K562 (cell line): ENCODE measurements at regions not wholly inside any gene's neighbourhood (a gene's known extent, or its start where the extent isn't known, plus 50 kb on each side); places are given as distances from the start of the nearest gene placed in this dataset.

ENCODE experiments used
- ATAC-seq: fragments of 200-7000 bp; cut with Tn5 transposase; 3 replicates; pipeline ENCODE4 v1.9.1; 2020; ENCODE audit warnings: moderate library complexity
- BruUV-seq: library from RNA; stranded (reverse); fragments of 400-500 nt; replicated peaks from 2 replicates; lab custom pipeline; 2021; lab: Mats Ljungman, UMichigan
- CTCF ChIA-PET: fragments of 300-600 bp; formaldehyde crosslinking; extraction: SDS; loops from one replicate; lab custom pipeline; 2021; ENCODE audit warnings: low intra/inter-chr PET ratio; lab: Yijun Ruan, JAX
- POLR2A ChIA-PET: fragments of 300-600, 350-650 bp; sonication (Branson Sonifier 250); formaldehyde crosslinking; extraction: SDS; loops from one replicate; lab custom pipeline; 2021; ENCODE audit warnings: antibody characterized with exemption, inconsistent platforms; lab: Yijun Ruan, JAX
- DNase-seq, 4 experiments: peaks; one replicate each; pipeline versions ENCODE4 v3.0.0 to v3.0.0-alpha.2; 2011 to 2018; ENCODE audit warnings: low spot score in 3 of 4, mixed read lengths in 3 of 4; ENCODE audit errors: extremely low read depth in 1 of 4
- FAIRE-seq: peaks from 2 replicates; lab custom pipeline; 2011; peaks lifted over from hg19 to GRCh38; lab: Jason Lieb, UNC
- H2AFZ ChIP-seq: 2 replicates; pipeline ENCODE4 v1.6.0; 2011; ENCODE audit warnings: low read depth, low read length, control low read depth, inconsistent platforms
- H3K27ac ChIP-seq: fragments of 200-600 bp; 3 replicates; pipeline ENCODE4 v1.8.0; 2011; ENCODE audit warnings: low read depth, mild to moderate bottlenecking, control low read depth, inconsistent platforms, low read length, moderate library complexity, mixed read lengths; ENCODE audit errors: extremely low read depth
- H3K27me3 ChIP-seq, 2 experiments: fragments of 300-600 bp in 1 of 2; 2 replicates in 1 of 2; 3 replicates in 1 of 2; pipeline versions ENCODE4 v1.6.0 to v1.8.0; 2011; ENCODE audit warnings: inconsistent platforms in 2 of 2, low read length in 2 of 2, mild to moderate bottlenecking in 1 of 2, mixed read lengths in 1 of 2, moderate library complexity in 1 of 2; ENCODE audit not compliant: control insufficient read depth in 2 of 2, insufficient read depth in 2 of 2
- H3K36me3 ChIP-seq: fragments of 300-600 bp; 3 replicates; pipeline ENCODE4 v1.8.0; 2011; ENCODE audit warnings: mild to moderate bottlenecking, low read length, inconsistent platforms; ENCODE audit not compliant: control insufficient read depth, insufficient read depth
- H3K4me1 ChIP-seq, 2 experiments: fragments of 200-600 bp in 1 of 2; replicated peaks in 1 of 2; 2 replicates in 1 of 2; 3 replicates in 1 of 2; pipeline versions ENCODE4 v1.5.1 to v1.8.0; 2011; ENCODE audit warnings: inconsistent platforms in 2 of 2, low read length in 2 of 2, mild to moderate bottlenecking in 1 of 2, mixed read lengths in 1 of 2, moderate library complexity in 1 of 2; ENCODE audit not compliant: control insufficient read depth in 2 of 2, insufficient read depth in 2 of 2
- H3K4me2 ChIP-seq: 2 replicates; pipeline ENCODE4 v1.6.1; 2011; ENCODE audit warnings: low read length, control low read depth, inconsistent platforms, mixed read lengths; ENCODE audit not compliant: insufficient read depth
- H3K4me3 ChIP-seq: fragments of 200-600 bp; sonication (generic), shearing (Covaris generic); 2 replicates; pipeline ENCODE4 v1.5.1; 2016; ENCODE audit warnings: control low read depth, inconsistent platforms
- H3K79me2 ChIP-seq: fragments of 200-600 bp; 3 replicates; pipeline ENCODE4 v1.8.0; 2011; ENCODE audit warnings: low read length, inconsistent platforms; ENCODE audit not compliant: control insufficient read depth, insufficient read depth
- H3K9ac ChIP-seq, 2 experiments: 2 replicates each; pipeline versions ENCODE4 v1.6.0 to v1.6.1; 2011; ENCODE audit warnings: low read depth in 2 of 2, low read length in 2 of 2, control low read depth in 1 of 2, inconsistent platforms in 1 of 2, mild to moderate bottlenecking in 1 of 2, mixed read lengths in 1 of 2; ENCODE audit not compliant: insufficient read depth in 1 of 2
- H3K9me1 ChIP-seq: one replicate; pipeline ENCODE4 v1.6.0; 2011; ENCODE audit warnings: inconsistent platforms, mild to moderate bottlenecking, low read length, moderate library complexity; ENCODE audit not compliant: control insufficient read depth, insufficient read depth
- H3K9me3 ChIP-seq: replicated peaks from 2 replicates; pipeline ENCODE4 v1.5.1; 2011; ENCODE audit warnings: low read depth, low read length, inconsistent platforms; ENCODE audit not compliant: control insufficient read depth, insufficient read depth
- H4K20me1 ChIP-seq: replicated peaks from 2 replicates; pipeline ENCODE4 v1.6.1; 2011; ENCODE audit warnings: low read length, inconsistent platforms, mixed read lengths; ENCODE audit not compliant: control insufficient read depth, insufficient read depth
- CTCF ChIP-seq, 3 experiments: IDR thresholded peaks in 2 of 3; conservative IDR thresholded peaks in 1 of 3; 2 replicates each; pipeline ENCODE4 v1.5.1; 2011 to 2012; ENCODE audit warnings: low read length in 3 of 3, mild to moderate bottlenecking in 3 of 3, control low read depth in 2 of 3, improper control_type of control experiment in 1 of 3, inconsistent platforms in 1 of 3, low read depth in 1 of 3, mixed read lengths in 1 of 3, moderate library complexity in 1 of 3; ENCODE audit not compliant: insufficient read depth in 2 of 3
- SMARCA5 ChIP-seq: fragments of 450-650 bp; IDR thresholded peaks from 2 replicates; pipeline ENCODE4 v1.6.1; 2016
- TCF3 ChIP-seq: sonication (generic); formaldehyde crosslinking; IDR thresholded peaks from 2 replicates; pipeline ENCODE4 v1.4.0; 2020; ENCODE audit warnings: mild to moderate bottlenecking, missing genetic modification reagents
- WGBS: fragments of 100-300 bp; shearing (Covaris generic); methylation state at CpG from one replicate; pipeline ENCODE4 v1.1.6; 2016; ENCODE audit warnings: low coverage, mixed read lengths; ENCODE audit not compliant: insufficient coverage; ENCODE audit errors: missing lambda C conversion rate; 5-methylcytosine and 5-hydroxymethylcytosine counted together
- in situ Hi-C: fragments of 300-500 bp; cut with MboI; formaldehyde crosslinking; loops from 4 replicates; pipeline ENCODE4 v1.15.0; 2018; ENCODE audit warnings: inconsistent platforms, mixed read lengths
- intact Hi-C: fragments of 100-400 bp; cut with micrococcal nuclease; formaldehyde crosslinking; loops from 2 replicates; pipeline ENCODE4 v1.14.2; 2022

GRCh38 chr3:8441969-8442559 lies 59.6 kb upstream of the LMCD1 start (continued):
- peak; percentile 49 to 68 (median 68) for TF ChIP-seq CTCF (IDR thresholded peaks at IDR 0.05 in 2 of 3, conservative IDR thresholded peaks at IDR 0.05 in 1 of 3; ENCODE audit: insufficient read depth in 2 of 3, low read depth in 1 of 3, low read length in 3 of 3)
- TF ChIP-seq, all 486 proteins: peak for 4

- H3K27me3 ChIP-seq = peaks cover 0 to 4% of the 10 kb centered on the region in 2 experiments; a peak in 1 of 5 replicates
- ATAC-seq = no peak
- H3K4me3 ChIP-seq = no peak overlapping the region
- no peak overlapping the region for H2AFZ ChIP-seq
- CTCF ChIA-PET = interaction anchor here (1.7 kb wide), 1 partner anchor 180 kb away, joined by 12 read pairs; no protein-coding TSS in a partner anchor
- no peaks in the 10 kb centered on the region for H3K36me3 ChIP-seq
- in situ Hi-C loops = no loop called here
- H3K9ac ChIP-seq = no peak overlapping the region
- POLR2A ChIA-PET = no interaction called here
- H3K9me3 ChIP-seq = no peaks in the 10 kb centered on the region
- no peak overlapping the region for H3K27ac ChIP-seq
- no TSS peak for BruUV-seq
- H4K20me1 ChIP-seq = no peaks in the 10 kb centered on the region
- TF ChIP-seq SMARCA5 (no peak), TCF3 (peak; percentile 30; the same call in 1 of the 2 replicates)
- TF ChIP-seq, all 486 proteins: peak for 1
- intact Hi-C loops = loop anchor here (1.0 kb wide), 1 partner anchor 180 kb away; no protein-coding TSS in a partner anchor
- FAIRE-seq = no peak
- Histone ChIP-seq H3K79me2 (no peaks in the 10 kb centered on the region), H3K4me2 (no peak overlapping the region), H3K4me1 (no peaks in the 10 kb centered on the region), H3K9me1 (no peaks in the 10 kb centered on the region)
- WGBS = 3% methylated on average over 4 of the region's 4 CpGs
- no peak for DNase-seq
These were observed 58.5 kb upstream of the LMCD1 start for GRCh38 chr3:8442993-8443650.
